Caco-2 (cell line): ENCODE measurements at regions not wholly inside any gene's neighbourhood (a gene's known extent, or its start where the extent isn't known, plus 50 kb on each side); places are given as distances from the start of the nearest gene placed in this dataset.

Experiments
- BruUV-seq: library from RNA; stranded (reverse); fragments of 400-500 nt; replicated peaks from 2 replicates; lab custom pipeline; 2021; lab: Mats Ljungman, UMichigan
- CTCF ChIA-PET: fragments of 300-600 bp; sonication (Branson Sonifier 250); formaldehyde crosslinking; loops from one replicate; lab custom pipeline; 2022; ENCODE audit warnings: antibody characterized with exemption; lab: Charles Lee
- POLR2A ChIA-PET: fragments of 300-600 bp; sonication (Branson Sonifier 250); formaldehyde crosslinking; loops from one replicate; lab custom pipeline; 2022; ENCODE audit warnings: antibody characterized with exemption; lab: Charles Lee
- DNase-seq, 2 experiments: peaks; one replicate each; pipeline versions ENCODE4 v3.0.0 to v3.0.0-alpha.2; 2020 to 2022
- H3K27me3 ChIP-seq: replicated peaks from 2 replicates; pipeline ENCODE4 v1.6.0; 2011; ENCODE audit warnings: low read length; ENCODE audit not compliant: control insufficient read depth, insufficient read depth
- H3K36me3 ChIP-seq: 2 replicates; pipeline ENCODE4 v1.5.1; 2011; ENCODE audit warnings: low read length; ENCODE audit not compliant: control insufficient read depth, insufficient read depth
- H3K4me1 ChIP-seq: fragments of 250-450 bp; sonication (Bioruptor Pico); 2 replicates; pipeline ENCODE4 v1.5.1; 2020; ENCODE audit warnings: mild to moderate bottlenecking
- H3K4me3 ChIP-seq: 2 replicates; pipeline ENCODE4 v1.5.1; 2011; ENCODE audit warnings: low read depth, mild to moderate bottlenecking, control low read depth, low read length
- H3K9me3 ChIP-seq: fragments of 250-450 bp; sonication (Bioruptor Pico); 2 replicates; pipeline ENCODE4 v1.5.1; 2020; ENCODE audit warnings: mild to moderate bottlenecking, moderate library complexity
- H3K27ac Mint-ChIP-seq: one replicate; pipeline ENCODE4 v1.8.0; 2022; ENCODE audit warnings: mixed read lengths; ENCODE audit not compliant: unreplicated experiment
- H3K27me3 Mint-ChIP-seq: one replicate; pipeline ENCODE4 v1.8.0; 2022; ENCODE audit warnings: mixed read lengths; ENCODE audit not compliant: insufficient read depth, unreplicated experiment
- H3K36me3 Mint-ChIP-seq: one replicate; pipeline ENCODE4 v1.8.0; 2022; ENCODE audit warnings: mild to moderate bottlenecking, mixed read lengths; ENCODE audit not compliant: insufficient read depth, unreplicated experiment
- H3K4me1 Mint-ChIP-seq: one replicate; pipeline ENCODE4 v1.8.0; 2022; ENCODE audit warnings: low read depth, mixed read lengths; ENCODE audit not compliant: unreplicated experiment
- H3K4me3 Mint-ChIP-seq: one replicate; pipeline ENCODE4 v1.8.0; 2022; ENCODE audit warnings: mild to moderate bottlenecking, moderate library complexity, mixed read lengths; ENCODE audit not compliant: unreplicated experiment
- H3K9me3 Mint-ChIP-seq: one replicate; pipeline ENCODE4 v1.8.0; 2022; ENCODE audit warnings: mixed read lengths; ENCODE audit not compliant: unreplicated experiment
- CTCF ChIP-seq, 2 experiments: fragments of 200-600 bp in 1 of 2; IDR thresholded peaks; 1 replicate in 1 of 2; 2 replicates in 1 of 2; pipeline versions ENCODE4 v1.5.1 to v1.8.0; 2011 to 2022; ENCODE audit warnings: antibody characterized with exemption in 1 of 2, control low read depth in 1 of 2, inconsistent platforms in 1 of 2, low read depth in 1 of 2, low read length in 1 of 2, mild to moderate bottlenecking in 1 of 2, moderate library complexity in 1 of 2; ENCODE audit not compliant: insufficient read depth in 1 of 2, severe bottlenecking in 1 of 2, unreplicated experiment in 1 of 2
- intact Hi-C: fragments of 100-400 bp; cut with micrococcal nuclease; formaldehyde crosslinking; loops from one replicate; pipeline ENCODE4 v1.10.0; 2022; ENCODE audit not compliant: unreplicated experiment

GRCh38 chr13:47865883-47866282 is 135.2 kb downstream of the SUCLA2 start:
- CTCF ChIA-PET: no interaction called here
- no peaks in the 10 kb centered on the region for H3K4me1 Mint-ChIP-seq
- POLR2A ChIA-PET: no interaction called here
- TF ChIP-seq CTCF (IDR thresholded peaks at IDR 0.05; ENCODE audit: insufficient read depth in 1 of 2, low read depth in 1 of 2, low read length in 1 of 2, severe bottlenecking in 1 of 2, unreplicated experiment in 1 of 2): no peak
- intact Hi-C loops: no loop called here
- no TSS peak for BruUV-seq
- H3K27me3 Mint-ChIP-seq: peaks cover 3% of the 10 kb centered on the region
- H3K9me3 Mint-ChIP-seq: no peaks in the 10 kb centered on the region
- no peaks in the 10 kb centered on the region for H3K9me3 ChIP-seq
- no peak overlapping the region for H3K4me3 Mint-ChIP-seq
- no peak overlapping the region for H3K4me3 ChIP-seq
- no peaks in the 10 kb centered on the region for H3K4me1 ChIP-seq
- H3K36me3 Mint-ChIP-seq: peaks cover 5% of the 10 kb centered on the region
- no peak overlapping the region for H3K27ac Mint-ChIP-seq
- no peak for DNase-seq
- H3K36me3 ChIP-seq: no peaks in the 10 kb centered on the region
- no peaks in the 10 kb centered on the region for H3K27me3 ChIP-seq

GRCh38 chr13:47862841-47863240 is 138.2 kb downstream of the SUCLA2 start:
- H3K9me3 ChIP-seq: no peaks in the 10 kb centered on the region
- no peaks in the 10 kb centered on the region for H3K36me3 ChIP-seq
- ChIA-PET CTCF (no interaction called here), POLR2A (no interaction called here)
- Mint-ChIP-seq H3K4me1 (no peaks in the 10 kb centered on the region), H3K4me3 (no peak overlapping the region), H3K36me3 (peaks cover 5% of the 10 kb centered on the region), H3K27ac (no peak overlapping the region), H3K27me3 (peaks cover 3% of the 10 kb centered on the region), H3K9me3 (no peaks in the 10 kb centered on the region)
- BruUV-seq: no TSS peak
- intact Hi-C loops: no loop called here
- no peak for TF ChIP-seq CTCF (IDR thresholded peaks at IDR 0.05; ENCODE audit: insufficient read depth in 1 of 2, low read depth in 1 of 2, low read length in 1 of 2, severe bottlenecking in 1 of 2, unreplicated experiment in 1 of 2)
- no peak overlapping the region for H3K4me3 ChIP-seq
- no peaks in the 10 kb centered on the region for H3K4me1 ChIP-seq
- H3K27me3 ChIP-seq: no peaks in the 10 kb centered on the region
- DNase-seq: no peak

GRCh38 chr13:47859165-47859564 is 141.9 kb downstream of the SUCLA2 start:
- no peak overlapping the region for H3K4me3 Mint-ChIP-seq
- intact Hi-C loops: no loop called here
- Histone ChIP-seq H3K9me3 (no peaks in the 10 kb centered on the region), H3K4me3 (no peak overlapping the region), H3K27me3 (no peaks in the 10 kb centered on the region), H3K36me3 (no peaks in the 10 kb centered on the region), H3K4me1 (no peaks in the 10 kb centered on the region)
- H3K27ac Mint-ChIP-seq: no peak overlapping the region
- peaks cover 3% of the 10 kb centered on the region for H3K27me3 Mint-ChIP-seq
- H3K4me1 Mint-ChIP-seq: no peaks in the 10 kb centered on the region
- no peaks in the 10 kb centered on the region for H3K9me3 Mint-ChIP-seq
- no TSS peak for BruUV-seq
- CTCF ChIA-PET: no interaction called here
- TF ChIP-seq CTCF (IDR thresholded peaks at IDR 0.05; ENCODE audit: insufficient read depth in 1 of 2, low read depth in 1 of 2, low read length in 1 of 2, severe bottlenecking in 1 of 2, unreplicated experiment in 1 of 2): no peak
- H3K36me3 Mint-ChIP-seq: peaks cover 5% of the 10 kb centered on the region
- POLR2A ChIA-PET: no interaction called here
- DNase-seq: no peak
